ENCODE measurements at regions not wholly inside any gene's neighbourhood (a gene's known extent, or its start where the extent isn't known, plus 50 kb on each side); places are given as distances from the start of the nearest gene placed in this dataset.

- DNase-seq: no peak
- Mint-ChIP-seq H3K36me3 (ENCODE audit: low read depth) (no peaks in the 10 kb centered on the region), H3K27me3 (no peaks in the 10 kb centered on the region), H3K27ac (no peak overlapping the region), H3K4me1 (peaks cover 14% of the 10 kb centered on the region), H3K4me3 (no peak overlapping the region), H3K9me3 (peaks cover 3% of the 10 kb centered on the region)
- intact Hi-C loops (cut with micrococcal nuclease): no loop called here
- CTCF ChIA-PET: no interaction called here
- no peak for TF ChIP-seq CTCF (IDR thresholded peaks at IDR 0.05)
- POLR2A ChIA-PET: no interaction called here
- ATAC-seq (ENCODE audit: low read depth): no peak
These were observed 84.9 kb upstream of the BCOR start for GRCh38 chrX:40182615-40183014.

- CTCF ChIA-PET: no interaction called here
- Mint-ChIP-seq H3K27ac (no peak overlapping the region), H3K4me1 (peaks cover 19% of the 10 kb centered on the region), H3K27me3 (no peaks in the 10 kb centered on the region), H3K36me3 (ENCODE audit: low read depth) (no peaks in the 10 kb centered on the region), H3K4me3 (no peak overlapping the region), H3K9me3 (peaks cover 3% of the 10 kb centered on the region)
- ATAC-seq (ENCODE audit: low read depth) (no peak), DNase-seq (no peak)
- POLR2A ChIA-PET: interaction anchor here (0.7 kb wide), 1 partner anchor 13 kb away, joined by 5 read pairs; no protein-coding TSS in a partner anchor
- intact Hi-C loops (cut with micrococcal nuclease): no loop called here
- no peak for TF ChIP-seq CTCF (IDR thresholded peaks at IDR 0.05)
These were observed 84.3 kb upstream of the BCOR start for GRCh38 chrX:40182095-40182494.

GRCh38 chrX:40179283-40179682 is 81.5 kb upstream of the BCOR start:
- no peak for ATAC-seq (ENCODE audit: low read depth)
- no peak overlapping the region for H3K27ac Mint-ChIP-seq
- CTCF ChIA-PET: no interaction called here

GRCh38 chrX:40177942-40178715 is 80.4 kb upstream of the BCOR start:
- ChIA-PET POLR2A (interaction anchor here (0.5 to 5.0 kb wide), 10 partner anchors 8 to 686 kb away, joined by 3 to 187 read pairs (median 16); partner anchors contain the start of gene BCOR), CTCF (interaction anchor here (1.1 to 1.3 kb wide), 2 partner anchors 290 to 366 kb away, joined by 3 to 4 read pairs; no protein-coding TSS in a partner anchor)

More at GRCh38 chrX:40179283-40179682, 81.5 kb upstream of the BCOR start:
- DNase-seq: no peak
- Mint-ChIP-seq H3K27me3 (no peaks in the 10 kb centered on the region), H3K36me3 (ENCODE audit: low read depth) (peaks cover 3% of the 10 kb centered on the region), H3K9me3 (no peaks in the 10 kb centered on the region), H3K4me1 (peaks cover 28% of the 10 kb centered on the region), H3K4me3 (no peak overlapping the region)
- intact Hi-C loops (cut with micrococcal nuclease): no loop called here
- TF ChIP-seq CTCF (IDR thresholded peaks at IDR 0.05): no peak
- POLR2A ChIA-PET: interaction anchor here (0.6 to 3.2 kb wide), 2 partner anchors 11 to 1261 kb away, joined by 6 to 32 read pairs; no protein-coding TSS in a partner anchor

More at GRCh38 chrX:40177942-40178715, 80.4 kb upstream of the BCOR start:
- intact Hi-C loops (cut with micrococcal nuclease): loop anchor here (1.0 to 2.0 kb wide), 3 partner anchors 31 to 981 kb away; no protein-coding TSS in a partner anchor
- H3K4me1 Mint-ChIP-seq: peaks cover 39% of the 10 kb centered on the region
- no peaks in the 10 kb centered on the region for H3K9me3 Mint-ChIP-seq
- H3K36me3 Mint-ChIP-seq (ENCODE audit: low read depth): peaks cover 4% of the 10 kb centered on the region
- H3K27me3 Mint-ChIP-seq: no peaks in the 10 kb centered on the region
- H3K27ac Mint-ChIP-seq: peak overlapping the region; percentile 98
- H3K4me3 Mint-ChIP-seq: peak overlapping the region; percentile 26
- no peak for TF ChIP-seq CTCF (IDR thresholded peaks at IDR 0.05)
- DNase-seq (no peak), ATAC-seq (ENCODE audit: low read depth) (no peak)

Data from activated B cell treated with CpG ODN at 0.5 μM for 24 hours (primary cell).